RWPE1 (cell line): ENCODE measurements at regions not wholly inside any gene's neighbourhood (a gene's known extent, or its start where the extent isn't known, plus 50 kb on each side); places are given as distances from the start of the nearest gene placed in this dataset.

Experiments
- CTCF ChIA-PET: fragments of 350-600 bp; sonication (Branson Sonifier 250); formaldehyde crosslinking; extraction: SDS; loops from one replicate; lab custom pipeline; 2021; lab: Yijun Ruan, JAX
- POLR2A ChIA-PET: fragments of 400-600 bp; formaldehyde crosslinking; extraction: SDS; loops from one replicate; lab custom pipeline; 2020; ENCODE audit warnings: antibody characterized with exemption; ENCODE audit not compliant: low non-redundant PET; lab: Yijun Ruan, JAX
- DNase-seq: peaks from one replicate; pipeline ENCODE4 v3.0.0; 2012; ENCODE audit warnings: low spot score
- H3K27ac ChIP-seq: fragments of 450-650 bp; 2 replicates; pipeline ENCODE4 v1.5.1; 2017
- TF ChIP-seq, protein P1 (sequence below): fragments of 450-650 bp; conservative IDR thresholded peaks from 2 replicates; pipeline ENCODE4 v1.5.1; 2017; ENCODE audit warnings: low read depth, mild to moderate bottlenecking

DNA sequence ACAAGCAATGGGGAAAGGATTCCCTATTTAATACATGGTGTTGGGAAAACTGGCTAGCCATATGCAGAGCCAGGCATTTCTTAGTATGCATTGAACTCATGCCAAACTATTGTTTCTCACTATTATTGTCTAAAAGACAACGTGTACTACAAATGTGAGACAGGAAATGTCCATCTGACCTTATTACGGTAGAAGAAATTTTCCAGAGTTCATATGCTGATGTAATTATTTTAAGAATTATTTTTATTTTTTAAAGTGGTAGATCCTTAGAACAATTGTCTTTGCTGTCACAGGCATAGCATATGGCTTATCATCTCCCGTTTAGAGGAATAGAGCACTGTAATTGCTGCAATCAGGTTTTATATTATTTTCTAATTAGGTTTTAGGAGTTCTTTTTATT lies 75.2 kb upstream of the S1PR1 start:
- H3K27ac ChIP-seq, result no peak overlapping the region
- TF ChIP-seq, protein P1, sequence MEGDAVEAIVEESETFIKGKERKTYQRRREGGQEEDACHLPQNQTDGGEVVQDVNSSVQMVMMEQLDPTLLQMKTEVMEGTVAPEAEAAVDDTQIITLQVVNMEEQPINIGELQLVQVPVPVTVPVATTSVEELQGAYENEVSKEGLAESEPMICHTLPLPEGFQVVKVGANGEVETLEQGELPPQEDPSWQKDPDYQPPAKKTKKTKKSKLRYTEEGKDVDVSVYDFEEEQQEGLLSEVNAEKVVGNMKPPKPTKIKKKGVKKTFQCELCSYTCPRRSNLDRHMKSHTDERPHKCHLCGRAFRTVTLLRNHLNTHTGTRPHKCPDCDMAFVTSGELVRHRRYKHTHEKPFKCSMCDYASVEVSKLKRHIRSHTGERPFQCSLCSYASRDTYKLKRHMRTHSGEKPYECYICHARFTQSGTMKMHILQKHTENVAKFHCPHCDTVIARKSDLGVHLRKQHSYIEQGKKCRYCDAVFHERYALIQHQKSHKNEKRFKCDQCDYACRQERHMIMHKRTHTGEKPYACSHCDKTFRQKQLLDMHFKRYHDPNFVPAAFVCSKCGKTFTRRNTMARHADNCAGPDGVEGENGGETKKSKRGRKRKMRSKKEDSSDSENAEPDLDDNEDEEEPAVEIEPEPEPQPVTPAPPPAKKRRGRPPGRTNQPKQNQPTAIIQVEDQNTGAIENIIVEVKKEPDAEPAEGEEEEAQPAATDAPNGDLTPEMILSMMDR, result no peak
- POLR2A ChIA-PET, result no interaction called here
- CTCF ChIA-PET, result no interaction called here
- DNase-seq, result no peak

DNA sequence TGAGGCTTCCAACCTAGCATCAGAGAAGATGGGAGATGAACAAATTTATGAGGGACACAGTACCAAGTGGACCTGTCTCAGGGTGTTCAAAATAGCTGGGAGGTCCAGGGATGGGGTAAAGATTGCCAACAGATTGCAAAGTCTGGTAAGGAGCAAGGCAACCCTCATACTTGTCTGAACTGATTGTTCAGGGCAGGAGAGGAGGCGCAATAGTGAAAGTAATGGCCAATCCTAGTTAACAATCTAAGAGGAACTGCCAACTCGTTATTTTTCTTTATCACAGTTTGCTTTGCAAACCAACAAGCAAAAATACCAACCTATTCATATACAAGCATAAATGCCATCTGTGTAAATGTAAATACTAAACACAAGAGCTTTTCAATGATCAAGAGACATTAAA lies 78.4 kb upstream of the S1PR1 start:
- TF ChIP-seq, protein P1, result no peak
- DNase-seq, result no peak
- no peak overlapping the region for H3K27ac ChIP-seq
- CTCF ChIA-PET, result no interaction called here
- POLR2A ChIA-PET, result no interaction called here

DNA sequence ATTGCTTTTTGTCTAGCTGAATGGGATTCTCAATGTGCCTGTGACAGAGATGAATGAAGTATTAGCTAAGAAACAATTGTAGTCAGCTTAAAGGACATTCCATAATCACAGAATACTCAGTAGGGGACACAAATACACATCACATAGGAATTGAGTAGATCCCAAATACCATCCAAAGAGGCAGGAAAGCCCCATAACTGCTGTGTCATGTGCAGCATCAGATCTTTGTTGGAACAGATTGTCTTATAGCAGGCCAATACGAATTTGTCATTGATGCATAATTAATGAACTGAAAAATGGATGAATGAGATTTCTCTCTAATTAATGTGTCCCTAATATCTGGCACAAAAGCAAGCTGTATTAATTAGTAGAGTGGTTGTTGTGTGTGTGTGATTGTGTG lies 82.3 kb upstream of the S1PR1 start:
- ChIA-PET POLR2A (no interaction called here), CTCF (no interaction called here)
- TF ChIP-seq, protein P1, result no peak
- H3K27ac ChIP-seq, result no peak overlapping the region
- DNase-seq, result no peak

DNA sequence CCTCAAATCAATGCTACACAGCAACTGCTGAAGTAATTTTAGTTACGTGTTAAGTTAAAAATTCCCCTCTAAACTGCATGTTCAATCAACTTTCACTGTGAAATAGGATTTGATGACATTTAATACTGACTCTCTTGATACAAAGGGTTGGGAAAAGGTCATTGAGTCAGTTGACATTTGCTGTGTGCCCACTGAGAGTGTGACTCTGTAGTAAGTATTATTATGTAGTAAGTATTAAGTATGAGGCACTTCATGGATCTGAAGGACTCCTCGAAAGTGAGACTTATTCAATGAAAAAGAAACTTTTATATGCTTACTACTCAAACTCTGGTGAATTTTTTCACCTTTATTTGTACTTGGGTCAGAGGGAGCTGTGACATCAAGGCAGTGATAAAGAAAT lies 83.1 kb upstream of the S1PR1 start:
- H3K27ac ChIP-seq, result no peak overlapping the region
- ChIA-PET POLR2A (no interaction called here), CTCF (no interaction called here)
- DNase-seq, result no peak
- TF ChIP-seq, protein P1, result no peak

DNA sequence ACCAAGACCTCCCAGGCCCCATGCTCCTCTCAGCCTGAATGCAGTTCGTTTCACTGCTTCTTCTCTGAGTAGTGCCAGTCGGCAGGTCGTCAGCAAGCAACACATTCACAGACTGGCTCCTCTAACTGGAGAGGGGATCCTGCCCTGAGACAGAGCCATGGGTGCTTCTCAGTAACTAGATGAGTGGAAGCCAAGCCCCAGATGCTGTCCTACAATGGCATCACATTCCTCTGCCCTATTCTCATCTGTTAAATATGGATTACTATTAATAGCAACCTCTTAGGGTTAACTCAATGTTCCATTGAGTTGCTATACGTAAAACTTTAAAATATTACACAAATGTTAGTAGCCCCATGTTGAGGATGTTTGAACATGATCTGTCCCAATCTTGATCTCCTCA lies 84.2 kb upstream of the S1PR1 start:
- H3K27ac ChIP-seq, result no peak overlapping the region
- DNase-seq, result no peak
- ChIA-PET POLR2A (no interaction called here), CTCF (no interaction called here)
- TF ChIP-seq, protein P1, result no peak

DNA sequence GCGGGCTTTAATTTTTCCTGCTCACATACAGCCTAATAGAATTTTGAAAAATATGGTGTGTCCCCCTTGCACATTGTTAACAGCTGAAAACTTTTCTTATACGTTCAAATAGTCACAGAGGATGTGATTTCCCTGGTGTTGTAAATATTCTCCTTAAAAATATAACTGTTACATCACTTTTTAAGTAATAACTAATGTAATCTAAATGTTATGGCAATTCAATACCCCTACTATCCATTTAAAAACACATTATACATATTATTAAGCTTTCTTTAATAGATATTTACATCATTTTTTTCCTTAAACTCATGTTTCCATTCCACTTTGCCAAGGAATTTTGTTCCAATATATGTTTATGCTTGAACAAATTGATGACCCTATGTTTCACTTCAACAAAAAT lies 85.5 kb upstream of the S1PR1 start:
- no peak for DNase-seq
- H3K27ac ChIP-seq, result no peak overlapping the region
- CTCF ChIA-PET, result interaction anchor here (2.0 kb wide), 1 partner anchor 87 kb away, joined by 6 read pairs; no protein-coding TSS in a partner anchor
- TF ChIP-seq, protein P1, result no peak
- POLR2A ChIA-PET, result no interaction called here

DNA sequence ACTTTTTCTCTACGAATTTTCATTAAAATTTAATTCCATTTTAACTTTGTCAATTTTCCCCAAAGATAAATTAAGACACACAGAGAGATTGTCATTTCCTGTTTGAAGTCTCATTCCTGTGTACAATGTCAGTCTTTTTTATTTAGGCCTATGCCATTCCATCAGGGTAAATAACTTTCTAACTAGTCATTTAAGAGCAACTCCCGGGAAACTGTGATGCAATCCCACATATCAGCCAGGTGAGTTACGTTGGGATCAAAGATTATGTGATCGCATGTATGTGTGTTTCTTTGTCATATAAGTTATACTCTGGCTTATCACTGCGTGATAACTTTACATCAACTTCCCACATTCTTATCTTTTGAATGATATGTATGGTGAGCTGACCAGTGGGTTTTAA lies 86.1 kb upstream of the S1PR1 start:
- ChIA-PET CTCF (interaction anchor here (2.0 kb wide), 1 partner anchor 88 kb away, joined by 6 read pairs; no protein-coding TSS in a partner anchor), POLR2A (no interaction called here)
- TF ChIP-seq, protein P1, result no peak
- H3K27ac ChIP-seq, result no peak overlapping the region
- peak; percentile 93 for DNase-seq
